SHP77 (cell line): ENCODE measurements at regions not wholly inside any gene's neighbourhood (a gene's known extent, or its start where the extent isn't known, plus 50 kb on each side); places are given as distances from the start of the nearest gene placed in this dataset.

Experiments used
- DNase-seq, 2 experiments: peaks; one replicate each; lab custom pipeline; 2025; lab: John Stamatoyannopoulos, UW

GRCh38 chr14:61847861-61848260 is 85.6 kb downstream of the SNAPC1 start:
- no peak for DNase-seq

- DNase-seq: no peak
Observed at GRCh38 chr14:61854898-61855297, 92.7 kb downstream of the SNAPC1 start.

- DNase-seq: peak in 1 of 2 experiments; percentile 24
Observed at GRCh38 chr14:61860294-61860918, 98.2 kb downstream of the SNAPC1 start.

- no peak for DNase-seq
Observed at GRCh38 chr14:61861320-61861865, 99.2 kb downstream of the SNAPC1 start.

- DNase-seq: no peak
Observed at GRCh38 chr14:61864329-61864898, 102.2 kb downstream of the SNAPC1 start.

- DNase-seq: no peak
Observed at GRCh38 chr14:61866932-61867920, 105.0 kb downstream of the SNAPC1 start.

GRCh38 chr14:61868846-61869245 is 106.6 kb downstream of the SNAPC1 start:
- no peak for DNase-seq

GRCh38 chr14:61870163-61870562 is 107.9 kb downstream of the SNAPC1 start:
- DNase-seq: no peak

- no peak for DNase-seq
Observed at GRCh38 chr14:61872452-61872851, 110.2 kb downstream of the SNAPC1 start.

- no peak for DNase-seq
Observed at GRCh38 chr14:61875483-61875882, 113.3 kb downstream of the SNAPC1 start.

- DNase-seq: no peak
Observed at GRCh38 chr14:61876362-61877034, 114.3 kb downstream of the SNAPC1 start.

- DNase-seq: no peak
Observed at GRCh38 chr14:61877035-61877390, 114.8 kb downstream of the SNAPC1 start.

- DNase-seq: no peak
Observed at GRCh38 chr14:61877768-61878167, 115.5 kb downstream of the SNAPC1 start.

- DNase-seq: no peak
Observed at GRCh38 chr14:61878931-61879330, 116.7 kb downstream of the SNAPC1 start.

GRCh38 chr14:61881046-61881445 is 118.8 kb downstream of the SNAPC1 start:
- no peak for DNase-seq

GRCh38 chr14:61884711-61885110 is 122.5 kb downstream of the SNAPC1 start:
- DNase-seq: no peak

- DNase-seq: no peak
Observed at GRCh38 chr14:61885203-61885961, 123.2 kb downstream of the SNAPC1 start.

GRCh38 chr14:61887628-61888027 is 125.4 kb downstream of the SNAPC1 start:
- no peak for DNase-seq

- DNase-seq: no peak
Observed at GRCh38 chr14:61889914-61890351, 127.7 kb downstream of the SNAPC1 start.

GRCh38 chr14:61891170-61891569 is 128.9 kb downstream of the SNAPC1 start:
- no peak for DNase-seq

- DNase-seq: no peak
Observed at GRCh38 chr14:61891810-61892209, 129.6 kb downstream of the SNAPC1 start.
